Neural cell (in vitro differentiated cells): ENCODE measurements at regions not wholly inside any gene's neighbourhood (a gene's known extent, or its start where the extent isn't known, plus 50 kb on each side); places are given as distances from the start of the nearest gene placed in this dataset.

ENCODE experiments used
- CTCF ChIP-seq: fragments of 450-650 bp; IDR thresholded peaks from 2 replicates; pipeline ENCODE4 v1.5.1; 2014; ENCODE audit warnings: antibody characterized with exemption, mild to moderate bottlenecking, moderate library complexity; ENCODE audit not compliant: poor library complexity, severe bottlenecking
- EP300 ChIP-seq: fragments of 450-650 bp; conservative IDR thresholded peaks from 2 replicates; pipeline ENCODE4 v1.6.1; 2014; ENCODE audit warnings: antibody characterized with exemption, mild to moderate bottlenecking, moderate library complexity; ENCODE audit not compliant: poor library complexity, severe bottlenecking
- EZH2 ChIP-seq: fragments of 200-600, 300-800 bp; shearing (Covaris generic), sonication (generic); IDR thresholded peaks from 2 replicates; pipeline ENCODE4 v1.6.1; 2014; ENCODE audit warnings: antibody characterized with exemption, low read length, borderline replicate concordance, mild to moderate bottlenecking; ENCODE audit not compliant: insufficient read depth, poor library complexity, severe bottlenecking
- POLR2AphosphoS5 ChIP-seq: IDR thresholded peaks from 2 replicates; pipeline ENCODE4 v1.6.1; 2012
- RAD21 ChIP-seq: fragments of 450-650 bp; conservative IDR thresholded peaks from 2 replicates; pipeline ENCODE4 v1.6.1; 2014; ENCODE audit warnings: antibody characterized with exemption, mild to moderate bottlenecking, moderate library complexity

DNA sequence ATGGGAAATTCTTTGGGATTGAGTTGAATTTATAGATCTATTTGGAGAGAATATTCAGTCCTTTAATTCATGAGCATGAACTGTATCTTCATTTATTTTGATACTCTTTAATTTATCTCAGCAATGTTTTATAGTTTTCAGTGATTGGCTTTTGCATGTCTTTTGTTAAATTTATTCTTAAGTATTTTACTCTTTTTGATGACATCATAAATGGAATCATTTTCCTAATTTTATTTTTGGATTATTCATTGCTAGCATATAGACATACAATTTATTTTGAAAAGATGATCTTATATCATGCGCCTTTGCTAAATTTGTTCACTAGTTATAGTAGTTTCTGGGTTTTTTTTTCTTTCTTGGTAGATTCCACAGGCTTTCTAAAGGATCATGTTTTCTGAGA, 149.2 kb upstream of the ASIC2 start:
- TF ChIP-seq POLR2AphosphoS5 (no peak), EP300 (no peak), EZH2 (no peak), CTCF (no peak), RAD21 (no peak)
